Adrenal gland (tissue), 9 donors: ENCODE measurements at regions not wholly inside any gene's neighbourhood (a gene's known extent, or its start where the extent isn't known, plus 50 kb on each side); places are given as distances from the start of the nearest gene placed in this dataset.
A peak's percentile ranks its signal among the peaks of the same experiment; 100 is the strongest.

Experiments used
- DNase-seq, 7 donors: peaks; one replicate each; pipeline ENCODE4 v3.0.0-alpha.2; 2019 to 2020
- H3K27ac ChIP-seq, 5 donors: fragments of 200-600 bp; sonication (generic) in 4 of 5; 1 replicate in 3 of 5; 2 replicates in 2 of 5; pipeline versions ENCODE4 v1.5.1 to v1.8.0; 2016 to 2020; ENCODE audit warnings: mild to moderate bottlenecking in 1 of 5
- H3K27me3 ChIP-seq: fragments of 200-600 bp; 2 replicates; pipeline ENCODE4 v1.8.0; 2021
- H3K36me3 ChIP-seq, 2 donors: fragments of 200-600 bp; replicated peaks in 1 of 2; 1 replicate in 1 of 2; 2 replicates in 1 of 2; pipeline versions ENCODE4 v1.5.1 to v1.8.0; 2018 to 2022
- H3K4me1 ChIP-seq, 2 donors: fragments of 200-600 bp; replicated peaks in 1 of 2; 1 replicate in 1 of 2; 2 replicates in 1 of 2; pipeline versions ENCODE4 v1.5.1 to v1.8.0; 2018 to 2021
- H3K4me3 ChIP-seq, 4 donors: fragments of 200-600 bp; sonication (generic) in 3 of 4; one replicate each; pipeline ENCODE4 v1.5.1; 2016 to 2018
- H3K9me3 ChIP-seq, 3 donors: fragments of 200-600 bp; sonication (generic) in 1 of 3; replicated peaks in 1 of 3; 1 replicate in 2 of 3; 2 replicates in 1 of 3; pipeline versions ENCODE4 v1.5.1 to v1.8.0; 2016 to 2021
- CTCF ChIP-seq, 6 experiments: fragments of 450-650 bp in 4 of 6; fragments of 200-600 bp in 2 of 6; sonication (generic) in 1 of 6; IDR thresholded peaks; 1 replicate in 5 of 6; 2 replicates in 1 of 6; pipeline versions ENCODE4 v1.5.1 to v1.8.0; 2016 to 2021; ENCODE audit warnings: antibody characterized with exemption in 6 of 6, mild to moderate bottlenecking in 2 of 6, moderate library complexity in 1 of 6
- POLR2A ChIP-seq, 2 donors: fragments of 450-650 bp; IDR thresholded peaks; one replicate each; pipeline ENCODE4 v1.6.1; 2017; ENCODE audit warnings: antibody characterized with exemption in 2 of 2, mild to moderate bottlenecking in 2 of 2, moderate library complexity in 1 of 2
- WGBS, 4 donors: extraction: QIAGEN DNeasy Blood & Tissue Kit in 2 of 4; methylation state at CpG; one replicate each; pipeline versions ENCODE4 v1.1.5 to v1.1.7; 2013 to 2017; 5-methylcytosine and 5-hydroxymethylcytosine counted together
- intact Hi-C, 2 donors: fragments of 100-400 bp; cut with DNase I; formaldehyde crosslinking; loops; one replicate each; pipeline versions ENCODE4 v1.14.1 to v1.15.0; 2022 to 2023
- donor health status: healthy with polysubstance abuse.
- donor health status: Bipolar disorder and iron deficiency.
- donor health status: DM: yes; HTN: yes; CAD: no.
- donor health status: DM: no; HTN: no; CAD: no.
- donor health status: DM: no; HTN: no; CAD: no.

- H3K27me3 ChIP-seq, result no peaks in the 10 kb centered on the region
- H3K9me3 ChIP-seq, result no peaks in the 10 kb centered on the region
- TF ChIP-seq CTCF (IDR thresholded peaks at IDR 0.05), result no peak
- no peak for TF ChIP-seq POLR2A (IDR thresholded peaks at IDR 0.05)
- no peaks in the 10 kb centered on the region for H3K36me3 ChIP-seq
- DNase-seq, result no peak
- no peak overlapping the region for H3K4me3 ChIP-seq
- no peak overlapping the region for H3K27ac ChIP-seq
- peaks cover 0 to 13% of the 10 kb centered on the region in 2 donors for H3K4me1 ChIP-seq
- 76 to 88% (median 80%) methylated on average over 4 of the region's 4 CpGs for WGBS, 4 donors
- intact Hi-C loops, result loop anchor here in 1 of 2 donors (10.0 kb wide), 2 partner anchors 68 to 108 kb away; partner anchors contain the start of gene KLF13
Observed at GRCh38 chr15:31433091-31433490, 106.5 kb downstream of the KLF13 start.

GRCh38 chr15:31433574-31433973 is 106.9 kb downstream of the KLF13 start:
- no peak for TF ChIP-seq POLR2A (IDR thresholded peaks at IDR 0.05)
- no peak for TF ChIP-seq CTCF (IDR thresholded peaks at IDR 0.05)
- peaks cover 0 to 13% of the 10 kb centered on the region in 2 donors for H3K4me1 ChIP-seq
- WGBS, 4 donors, result 76 to 88% (median 84%) methylated on average over 6 of the region's 6 CpGs
- intact Hi-C loops, result loop anchor here in 1 of 2 donors (10.0 kb wide), 2 partner anchors 69 to 109 kb away; partner anchors contain the start of gene KLF13
- no peaks in the 10 kb centered on the region for H3K36me3 ChIP-seq
- H3K27me3 ChIP-seq, result no peaks in the 10 kb centered on the region
- H3K27ac ChIP-seq, result no peak overlapping the region
- no peak overlapping the region for H3K4me3 ChIP-seq
- no peak for DNase-seq
- H3K9me3 ChIP-seq, result no peaks in the 10 kb centered on the region

GRCh38 chr15:31434275-31434587 is 107.6 kb downstream of the KLF13 start:
- DNase-seq, result no peak
- TF ChIP-seq POLR2A (IDR thresholded peaks at IDR 0.05), result no peak
- no peak for TF ChIP-seq CTCF (IDR thresholded peaks at IDR 0.05)
- intact Hi-C loops, result loop anchor here in 1 of 2 donors (10.0 kb wide), 2 partner anchors 69 to 109 kb away; partner anchors contain the start of gene KLF13
- no peaks in the 10 kb centered on the region for H3K27me3 ChIP-seq
- peaks cover 0 to 13% of the 10 kb centered on the region in 2 donors for H3K4me1 ChIP-seq
- no peaks in the 10 kb centered on the region for H3K9me3 ChIP-seq
- H3K27ac ChIP-seq, result peak overlapping the region in 2 of 5 donors; percentile 41 to 83
- H3K4me3 ChIP-seq, result no peak overlapping the region
- WGBS, 4 donors, result 76 to 97% (median 83%) methylated on average over 3 of the region's 3 CpGs
- H3K36me3 ChIP-seq, result no peaks in the 10 kb centered on the region

- peak overlapping the region in 4 of 5 donors; percentile 2 to 83 (median 42) for H3K27ac ChIP-seq
- intact Hi-C loops, result loop anchor here in 1 of 2 donors (5.0 to 10.0 kb wide), 3 partner anchors 70 to 217 kb away; partner anchors contain the start of gene KLF13
- no peaks in the 10 kb centered on the region for H3K36me3 ChIP-seq
- peaks cover 0 to 13% of the 10 kb centered on the region in 2 donors for H3K4me1 ChIP-seq
- no peak for TF ChIP-seq POLR2A (IDR thresholded peaks at IDR 0.05)
- no peak for TF ChIP-seq CTCF (IDR thresholded peaks at IDR 0.05)
- H3K27me3 ChIP-seq, result no peaks in the 10 kb centered on the region
- 48 to 55% (median 50%) methylated on average over 19 to 21 of the region's 21 CpGs for WGBS, 4 donors
- peak in 5 of 7 donors; percentile 39 to 80 (median 60) for DNase-seq
- no peaks in the 10 kb centered on the region for H3K9me3 ChIP-seq
- H3K4me3 ChIP-seq, result no peak overlapping the region
Observed at GRCh38 chr15:31434588-31435260, 108.1 kb downstream of the KLF13 start.
